SJSA1 (cell line): ENCODE measurements at regions not wholly inside any gene's neighbourhood (a gene's known extent, or its start where the extent isn't known, plus 50 kb on each side); places are given as distances from the start of the nearest gene placed in this dataset.

ENCODE experiments used
- DNase-seq, 2 experiments: peaks; one replicate each; pipeline ENCODE4 v3.0.0-alpha.2; 2015 to 2020; ENCODE audit warnings: low spot score in 2 of 2, low read depth in 1 of 2
- H3K27ac ChIP-seq: fragments of 250-450 bp; sonication (Bioruptor Pico); 2 replicates; pipeline ENCODE4 v1.5.1; 2020; ENCODE audit warnings: mild to moderate bottlenecking, moderate library complexity
- H3K27me3 ChIP-seq: fragments of 250-450 bp; sonication (Bioruptor Pico); replicated peaks from 2 replicates; pipeline ENCODE4 v1.5.1; 2020; ENCODE audit warnings: mild to moderate bottlenecking, moderate library complexity
- H3K36me3 ChIP-seq: fragments of 250-450 bp; sonication (Bioruptor Pico); 2 replicates; pipeline ENCODE4 v1.5.1; 2020; ENCODE audit warnings: mild to moderate bottlenecking
- H3K4me1 ChIP-seq: fragments of 250-450 bp; sonication (Bioruptor Pico); replicated peaks from 2 replicates; pipeline ENCODE4 v1.6.1; 2021; ENCODE audit warnings: mild to moderate bottlenecking
- H3K4me3 ChIP-seq: fragments of 250-450 bp; sonication (Bioruptor Pico); 2 replicates; pipeline ENCODE4 v1.5.1; 2020; ENCODE audit warnings: mild to moderate bottlenecking
- H3K9me3 ChIP-seq: fragments of 250-450 bp; sonication (Bioruptor Pico); replicated peaks from 2 replicates; pipeline ENCODE4 v1.5.1; 2020; ENCODE audit warnings: mild to moderate bottlenecking

DNA sequence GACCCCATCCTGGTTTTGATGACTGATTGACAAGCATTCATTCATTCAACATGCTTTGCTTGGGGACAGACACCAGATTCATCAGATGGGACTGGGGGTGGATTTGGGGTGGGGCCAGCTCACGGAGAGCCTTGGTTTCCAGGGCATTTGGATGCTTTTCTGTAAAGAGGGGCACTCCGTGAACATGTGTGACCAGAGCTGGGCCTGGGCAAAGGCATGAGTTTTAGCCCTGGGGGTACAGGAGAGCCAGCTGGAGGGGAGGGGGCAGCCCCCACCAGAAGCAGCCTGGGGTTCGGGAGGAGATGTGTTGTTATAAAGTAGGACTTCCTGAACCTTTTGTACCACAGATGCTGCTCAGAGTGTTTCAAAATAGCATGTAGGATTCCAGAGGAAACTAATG is 99.7 kb downstream of the RIPK4 start:
- DNase-seq = no peak
- H3K4me1 ChIP-seq = peaks cover 20% of the 10 kb centered on the region
- no peaks in the 10 kb centered on the region for H3K27me3 ChIP-seq
- no peak overlapping the region for H3K4me3 ChIP-seq
- H3K9me3 ChIP-seq = no peaks in the 10 kb centered on the region
- H3K36me3 ChIP-seq = no peaks in the 10 kb centered on the region
- no peak overlapping the region for H3K27ac ChIP-seq

DNA sequence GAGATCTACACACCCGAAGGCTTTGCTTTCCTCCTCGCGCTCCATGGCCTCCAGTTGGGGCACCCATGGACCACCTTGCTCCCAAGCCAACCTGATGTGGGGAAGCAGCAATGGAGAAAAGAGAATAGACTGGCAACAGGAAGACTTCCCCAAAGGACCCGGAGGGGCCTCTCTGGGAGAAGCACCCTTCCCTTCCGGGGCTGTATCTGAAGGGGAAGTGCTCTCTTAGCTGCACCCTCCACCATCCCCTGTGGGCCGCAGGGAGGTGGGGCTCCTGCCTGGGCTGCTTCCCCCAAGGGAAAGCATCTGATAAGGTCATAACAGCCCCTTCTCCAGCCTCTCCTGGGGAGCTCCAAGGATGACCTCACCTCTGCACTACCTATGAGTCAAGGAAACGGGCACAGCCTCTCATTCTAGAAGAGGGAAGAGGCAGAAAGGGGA is 100.2 kb downstream of the RIPK4 start:
- peaks cover 20% of the 10 kb centered on the region for H3K4me1 ChIP-seq
- no peaks in the 10 kb centered on the region for H3K9me3 ChIP-seq
- H3K4me3 ChIP-seq = no peak overlapping the region
- DNase-seq = peak in 1 of 2 experiments; percentile 37
- H3K36me3 ChIP-seq = no peaks in the 10 kb centered on the region
- no peaks in the 10 kb centered on the region for H3K27me3 ChIP-seq
- H3K27ac ChIP-seq = no peak overlapping the region

DNA sequence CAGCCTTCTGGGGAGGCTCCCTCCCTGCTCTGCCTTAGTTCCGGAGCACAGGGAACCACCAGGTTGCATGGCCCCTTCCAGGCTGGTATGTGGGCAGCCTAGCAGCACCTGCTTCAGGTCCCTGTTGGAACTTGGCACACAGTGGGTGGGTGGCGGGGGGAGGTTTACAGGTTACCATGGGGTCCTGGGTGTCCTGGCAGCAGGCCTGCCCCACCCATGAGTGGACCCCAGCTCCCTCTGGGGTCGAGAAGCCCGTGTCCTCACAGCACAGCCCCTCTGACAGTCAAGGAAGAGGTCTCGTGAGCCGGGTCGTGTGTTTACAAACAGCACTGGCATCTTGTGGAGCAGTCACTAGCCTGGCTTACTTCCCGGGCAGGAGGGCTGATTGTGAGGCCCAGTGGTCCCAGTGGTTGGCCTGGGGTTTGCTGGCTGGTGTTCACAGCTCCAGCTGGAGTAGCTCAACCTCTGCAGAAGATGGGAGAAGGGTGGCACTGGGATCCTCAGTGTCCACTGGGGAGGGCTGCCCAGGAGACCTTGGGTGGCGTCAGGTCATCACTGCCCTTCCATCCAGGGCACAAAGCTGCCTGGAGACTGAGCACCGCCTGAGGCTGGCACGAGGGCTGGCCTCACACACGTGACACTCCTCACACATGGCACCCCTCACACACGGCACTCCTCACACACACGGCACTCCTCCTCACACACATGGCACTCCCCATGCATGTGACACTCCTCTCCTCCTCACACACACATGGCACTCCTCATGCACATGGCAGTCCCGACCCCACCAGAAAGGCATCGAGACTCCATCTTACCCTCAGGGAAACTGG is 100.9 kb downstream of the RIPK4 start:
- H3K27me3 ChIP-seq = no peaks in the 10 kb centered on the region
- DNase-seq = peak in 1 of 2 experiments; percentile 39
- peaks cover 20% of the 10 kb centered on the region for H3K4me1 ChIP-seq
- H3K36me3 ChIP-seq = no peaks in the 10 kb centered on the region
- no peak overlapping the region for H3K4me3 ChIP-seq
- H3K9me3 ChIP-seq = no peaks in the 10 kb centered on the region
- H3K27ac ChIP-seq = no peak overlapping the region

DNA sequence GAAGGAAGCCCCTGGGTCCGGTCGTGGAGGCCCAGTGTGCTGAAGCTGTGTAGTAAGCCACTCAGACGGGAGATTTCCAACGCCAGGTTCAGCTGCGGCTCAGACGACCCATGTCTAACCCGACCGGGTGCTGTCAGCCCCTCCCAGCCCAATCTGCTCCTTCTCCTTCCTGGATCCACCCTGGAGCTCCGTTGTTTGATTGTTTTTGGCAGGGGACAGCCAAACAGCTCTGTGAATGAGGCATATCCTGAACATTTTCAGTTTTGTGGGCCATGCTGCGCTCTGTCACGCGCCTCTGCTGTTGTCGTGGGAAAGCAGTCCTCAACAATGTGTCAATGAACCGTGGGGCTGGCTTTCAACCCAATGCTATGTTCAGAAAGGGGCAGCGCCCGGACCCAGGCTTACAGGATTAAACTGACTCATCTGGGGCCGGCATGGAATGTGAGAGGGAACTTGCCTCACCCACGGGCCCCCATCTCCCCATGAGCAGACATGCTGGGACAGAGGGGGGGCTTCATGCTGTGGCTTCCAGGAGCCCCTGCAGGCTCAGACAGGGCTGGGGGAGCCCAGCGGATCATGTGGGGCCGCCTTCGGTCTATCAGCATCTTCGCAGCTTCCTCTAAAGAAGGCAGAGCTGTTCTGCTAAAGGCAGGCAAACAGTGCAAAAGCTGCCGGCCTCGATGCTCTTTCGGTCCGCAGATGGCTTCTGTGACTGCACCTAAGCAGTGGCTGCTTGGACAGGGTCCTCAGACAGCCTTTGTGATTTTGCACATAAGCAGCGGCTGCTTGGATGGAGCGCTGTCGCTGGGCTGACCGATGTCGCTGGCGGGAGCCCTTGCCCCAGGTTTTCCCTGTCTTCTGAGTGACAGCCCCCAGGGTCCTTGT is 101.7 kb downstream of the RIPK4 start:
- Histone ChIP-seq H3K9me3 (no peaks in the 10 kb centered on the region), H3K27ac (peak overlapping the region; percentile 51), H3K4me3 (no peak overlapping the region), H3K4me1 (peaks cover 20% of the 10 kb centered on the region), H3K36me3 (no peaks in the 10 kb centered on the region), H3K27me3 (no peaks in the 10 kb centered on the region)
- peak; percentile 71 to 76 for DNase-seq

DNA sequence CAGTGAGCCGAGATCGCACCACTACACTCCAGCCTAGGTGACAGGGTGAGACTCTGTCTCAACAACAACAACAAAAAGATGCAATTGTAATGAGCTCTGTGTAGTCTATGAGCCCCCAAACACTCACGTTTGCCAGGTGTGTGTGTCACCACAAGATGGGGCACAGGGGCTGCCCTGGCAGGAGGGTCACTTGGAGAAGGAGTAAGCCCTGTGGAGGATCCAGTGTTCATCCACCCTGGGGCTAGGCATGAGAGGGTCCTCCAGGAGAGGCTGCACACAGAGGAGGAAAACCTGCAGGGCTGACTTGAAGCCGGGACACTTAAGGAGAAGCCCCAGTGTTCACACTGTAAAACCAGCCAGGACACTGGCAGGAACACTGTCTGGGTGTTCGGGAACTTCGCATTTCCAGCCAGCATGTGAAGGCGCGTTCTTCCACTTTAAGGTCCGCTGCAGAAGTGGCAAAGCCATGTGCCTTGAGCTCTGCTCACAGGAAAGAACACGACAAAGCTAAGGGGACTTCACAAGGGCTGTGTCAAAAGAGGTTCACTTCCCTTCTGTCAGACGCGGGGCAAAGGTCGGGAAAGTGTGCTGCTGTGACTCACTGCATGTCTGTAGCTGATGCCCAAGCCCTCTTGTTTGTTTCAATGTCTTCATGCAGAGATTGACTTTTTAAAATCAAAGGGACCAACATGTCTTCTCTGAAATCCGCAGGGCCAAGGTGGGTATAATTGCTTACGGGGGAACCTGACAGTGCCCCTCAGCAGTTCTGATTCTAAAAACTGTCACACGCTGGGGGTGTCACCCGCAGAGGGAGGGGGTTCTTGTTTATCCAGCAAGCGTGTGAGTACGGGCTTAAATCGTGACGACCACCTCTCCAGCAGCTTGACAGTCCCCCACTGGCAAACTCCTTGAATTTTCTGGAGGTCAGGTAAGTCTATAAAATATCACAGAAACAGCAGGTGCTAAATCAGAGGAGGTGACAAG is 102.8 kb downstream of the RIPK4 start:
- H3K4me1 ChIP-seq = peaks cover 20% of the 10 kb centered on the region
- H3K36me3 ChIP-seq = no peaks in the 10 kb centered on the region
- peak overlapping the region; percentile 51; the same call in 1 of the 2 replicates for H3K27ac ChIP-seq
- peak in 1 of 2 experiments; percentile 20 for DNase-seq
- no peak overlapping the region for H3K4me3 ChIP-seq
- no peaks in the 10 kb centered on the region for H3K27me3 ChIP-seq
- no peaks in the 10 kb centered on the region for H3K9me3 ChIP-seq

DNA sequence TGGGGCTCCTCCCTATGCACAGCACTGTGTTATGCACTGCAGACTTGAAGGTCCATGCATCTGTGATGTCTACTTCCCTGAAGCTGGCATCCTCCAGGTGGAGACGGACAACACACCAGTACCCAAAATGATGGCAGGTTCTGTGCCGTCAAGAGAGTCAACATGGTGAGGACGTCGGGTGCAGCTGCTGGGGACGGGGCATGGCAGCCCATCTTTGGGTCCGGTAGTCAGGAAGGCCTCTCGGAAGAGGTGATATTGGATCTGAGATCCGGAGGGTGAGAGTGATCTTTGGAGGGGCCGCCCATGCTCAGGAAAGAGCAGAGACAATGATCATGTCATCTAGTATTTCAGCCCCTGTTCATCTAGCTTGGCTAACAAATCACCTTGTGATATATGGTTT is 104.1 kb downstream of the RIPK4 start:
- H3K4me3 ChIP-seq = no peak overlapping the region

DNA sequence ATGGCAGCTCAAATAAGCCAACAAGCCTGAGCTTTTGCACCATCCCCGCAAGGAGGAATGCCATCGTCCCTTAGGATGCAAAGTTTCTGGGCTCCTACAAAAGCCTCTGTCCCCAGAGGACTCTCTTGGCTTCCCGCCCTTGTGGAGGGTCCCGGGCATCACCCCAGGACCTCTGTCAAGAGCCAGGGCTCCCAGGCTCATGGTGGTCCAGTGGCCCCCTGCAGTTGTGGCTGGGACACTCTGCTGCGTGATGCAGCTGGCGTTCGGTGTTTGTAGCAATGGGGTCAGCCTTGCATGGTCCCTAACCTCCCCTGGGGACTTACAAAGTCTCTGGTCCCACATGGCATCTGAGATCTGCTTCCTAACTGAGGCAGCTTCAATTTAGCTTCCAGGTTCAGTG is 104.7 kb downstream of the RIPK4 start:
- no peak for DNase-seq
- H3K36me3 ChIP-seq = no peaks in the 10 kb centered on the region
- peaks cover 20% of the 10 kb centered on the region for H3K4me1 ChIP-seq
- no peaks in the 10 kb centered on the region for H3K27me3 ChIP-seq
- no peaks in the 10 kb centered on the region for H3K9me3 ChIP-seq
- no peak overlapping the region for H3K4me3 ChIP-seq
- no peak overlapping the region for H3K27ac ChIP-seq

More for the DNA sequence above, 104.1 kb downstream of the RIPK4 start:
- Histone ChIP-seq H3K27ac (no peak overlapping the region), H3K36me3 (no peaks in the 10 kb centered on the region), H3K27me3 (no peaks in the 10 kb centered on the region), H3K4me1 (peaks cover 20% of the 10 kb centered on the region), H3K9me3 (no peaks in the 10 kb centered on the region)
- no peak for DNase-seq

DNA sequence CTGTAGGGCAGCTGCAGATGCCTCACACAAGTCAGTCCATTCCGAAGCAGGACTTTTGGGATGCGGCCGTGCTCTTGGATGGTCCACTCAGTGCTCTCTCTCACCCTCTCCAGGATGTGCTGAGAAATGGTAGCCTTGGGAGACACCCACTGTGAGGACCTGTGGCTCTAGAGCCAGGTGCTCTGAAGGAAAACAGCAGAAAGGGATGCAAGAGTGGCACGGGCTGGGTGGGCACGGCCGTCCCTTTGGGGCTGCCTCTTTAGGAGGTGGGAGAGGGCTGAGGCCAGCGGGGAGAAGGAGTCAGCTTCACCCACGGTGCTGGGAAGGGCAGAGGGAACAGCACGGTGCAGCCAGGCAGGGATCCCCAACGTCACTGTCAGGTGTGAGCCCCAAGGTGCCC is 106.1 kb downstream of the RIPK4 start:
- H3K4me1 ChIP-seq = peaks cover 20% of the 10 kb centered on the region
- H3K27ac ChIP-seq = no peak overlapping the region
- H3K4me3 ChIP-seq = no peak overlapping the region
- no peaks in the 10 kb centered on the region for H3K36me3 ChIP-seq
- DNase-seq = no peak
- H3K27me3 ChIP-seq = no peaks in the 10 kb centered on the region
- H3K9me3 ChIP-seq = no peaks in the 10 kb centered on the region

DNA sequence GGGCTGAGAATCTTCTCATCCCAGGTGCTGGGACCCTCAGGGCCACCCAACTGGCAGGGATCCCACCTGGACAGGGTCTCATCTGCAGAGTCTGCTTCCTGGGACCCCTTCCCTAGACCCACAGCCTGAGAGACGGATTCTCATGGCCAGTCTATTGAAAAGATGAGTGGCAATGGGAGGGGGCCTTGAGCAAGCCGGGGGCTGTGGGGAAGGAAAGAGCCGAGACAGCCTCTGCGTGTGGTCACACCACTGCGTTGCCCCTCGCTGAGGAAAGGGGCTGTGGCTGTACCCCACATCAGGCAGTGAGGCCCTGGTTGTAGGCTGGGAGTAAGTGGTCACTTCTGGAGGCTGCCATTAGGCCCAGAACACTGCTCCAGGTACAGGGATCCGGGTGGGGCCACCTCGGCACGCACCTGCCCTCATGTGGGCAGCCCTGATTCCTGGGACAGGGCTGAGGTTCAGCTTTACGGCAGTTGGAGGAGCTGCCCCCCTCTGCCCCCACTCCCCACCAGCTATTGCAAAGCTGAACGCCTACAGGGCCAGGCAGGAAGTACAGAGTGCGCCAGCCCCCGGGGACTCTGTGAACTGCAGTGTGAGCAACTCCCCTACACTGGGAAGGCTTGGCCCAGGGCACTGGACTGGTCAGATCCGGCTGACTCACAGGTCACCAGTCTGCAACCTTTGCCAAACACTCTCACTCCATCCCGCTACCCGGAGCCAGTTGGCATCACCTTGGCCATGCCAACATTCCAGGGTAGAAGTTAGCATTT is 106.9 kb downstream of the RIPK4 start:
- DNase-seq = no peak
- no peaks in the 10 kb centered on the region for H3K27me3 ChIP-seq
- no peak overlapping the region for H3K4me3 ChIP-seq
- H3K36me3 ChIP-seq = no peaks in the 10 kb centered on the region
- H3K4me1 ChIP-seq = peaks cover 13% of the 10 kb centered on the region
- no peaks in the 10 kb centered on the region for H3K9me3 ChIP-seq
- H3K27ac ChIP-seq = no peak overlapping the region

DNA sequence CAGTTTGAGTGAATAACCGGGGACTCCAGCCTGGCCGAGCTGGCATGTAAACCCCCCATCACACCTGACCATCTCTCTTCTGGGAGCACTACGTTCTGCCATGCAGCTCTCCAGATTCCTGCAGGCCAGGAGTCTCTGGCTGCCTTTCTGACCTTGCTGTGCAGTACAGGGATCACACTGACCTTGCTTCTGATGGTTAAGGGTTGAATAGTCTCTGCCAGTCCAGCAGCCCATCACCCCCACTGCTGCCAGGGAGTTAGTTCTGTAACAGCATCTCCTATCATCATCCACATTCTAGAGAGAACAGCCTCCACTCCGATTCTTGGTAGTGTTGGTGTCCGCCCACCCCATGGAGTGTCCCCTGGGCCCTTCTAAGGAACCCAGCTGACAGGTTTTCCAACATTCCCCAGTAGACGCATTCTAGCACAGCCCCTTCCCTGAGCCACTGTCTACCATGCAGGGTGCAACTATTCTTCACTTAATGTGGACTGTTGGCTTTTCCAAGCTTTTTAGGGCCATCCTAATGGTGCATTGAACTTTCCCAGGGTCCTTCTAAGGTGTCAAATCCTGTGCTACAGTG is 109.8 kb downstream of the RIPK4 start:
- Histone ChIP-seq H3K27me3 (no peaks in the 10 kb centered on the region), H3K9me3 (peaks cover 5% of the 10 kb centered on the region), H3K36me3 (no peaks in the 10 kb centered on the region), H3K4me1 (peaks cover 18% of the 10 kb centered on the region), H3K27ac (no peak overlapping the region), H3K4me3 (no peak overlapping the region)
- no peak for DNase-seq

DNA sequence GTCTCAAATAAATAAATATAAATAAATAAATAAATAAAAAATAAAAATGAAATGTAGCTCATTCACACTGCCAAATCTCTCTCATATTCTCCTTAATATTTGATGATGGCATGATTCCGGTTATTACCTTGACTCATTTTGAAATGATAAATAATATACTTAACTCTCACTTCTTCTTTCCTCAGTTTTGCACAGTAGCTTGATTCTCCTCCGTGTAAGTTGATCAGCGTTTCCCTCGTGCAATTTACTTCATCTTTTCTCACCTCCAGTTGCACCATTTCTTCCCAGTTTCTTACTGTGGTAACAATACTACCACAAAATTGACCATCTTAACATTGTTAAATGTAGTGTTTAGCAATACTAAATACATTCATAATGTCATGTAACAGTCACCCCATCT is 111.6 kb downstream of the RIPK4 start:
- Histone ChIP-seq H3K4me3 (no peak overlapping the region), H3K27ac (no peak overlapping the region), H3K36me3 (no peaks in the 10 kb centered on the region), H3K4me1 (peaks cover 18% of the 10 kb centered on the region), H3K9me3 (peaks cover 5% of the 10 kb centered on the region), H3K27me3 (no peaks in the 10 kb centered on the region)
- DNase-seq = no peak

DNA sequence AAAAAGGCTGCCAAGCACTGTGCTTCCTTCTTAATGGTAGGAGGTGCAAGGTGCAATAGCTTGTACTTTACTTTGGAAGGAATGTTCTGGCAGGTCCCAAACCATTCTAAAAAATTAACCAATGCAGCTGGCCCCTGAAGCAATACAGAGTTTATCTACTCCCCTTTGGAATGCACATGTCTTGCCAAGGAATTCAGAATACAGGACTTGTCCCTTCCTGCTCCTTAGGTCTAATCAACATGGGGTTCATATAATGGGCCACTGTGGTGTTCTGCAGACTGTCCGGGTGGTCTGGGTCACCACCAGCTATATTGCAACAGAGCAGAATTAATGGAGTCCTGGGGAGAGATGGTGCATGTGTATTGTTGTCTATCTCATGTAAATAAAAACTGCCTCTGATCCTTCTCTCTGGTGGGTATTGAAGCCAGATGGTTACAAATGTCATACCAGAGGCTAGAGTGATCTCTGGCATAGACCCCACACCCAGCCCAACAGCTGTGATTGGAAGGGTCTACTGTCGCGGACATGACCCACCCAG is 112.8 kb downstream of the RIPK4 start:
- Histone ChIP-seq H3K4me1 (peaks cover 19% of the 10 kb centered on the region), H3K4me3 (no peak overlapping the region), H3K9me3 (peaks cover 5% of the 10 kb centered on the region), H3K27ac (peak overlapping the region; percentile 47), H3K27me3 (no peaks in the 10 kb centered on the region), H3K36me3 (no peaks in the 10 kb centered on the region)
- peak; percentile 82 to 92 for DNase-seq
